Activated T-cell treated with anti-CD3 and anti-CD28 coated beads for 48 hours (primary cell): ENCODE measurements at regions not wholly inside any gene's neighbourhood (a gene's known extent, or its start where the extent isn't known, plus 50 kb on each side); places are given as distances from the start of the nearest gene placed in this dataset.
"Not testable (repeated sequence)": the region's sequence is repeated elsewhere in the genome, so short reads cannot be mapped to it uniquely, and the experiment has no call there.

ENCODE experiments used
- DNase-seq: peaks from one replicate; pipeline ENCODE4 v3.0.0-alpha.2; 2020; ENCODE audit warnings: low read depth

- DNase-seq: not testable (repeated sequence)
These were observed 89.8 kb downstream of the DNAAF6 start for GRCh38 chrX:107296184-107296583.

GRCh38 chrX:107298276-107298675 lies 91.9 kb downstream of the DNAAF6 start:
- no peak for DNase-seq

- DNase-seq: no peak
These were observed 94.8 kb downstream of the DNAAF6 start for GRCh38 chrX:107301253-107301652.

GRCh38 chrX:107304141-107304540 lies 97.7 kb downstream of the DNAAF6 start:
- no peak for DNase-seq

GRCh38 chrX:107323786-107324492 lies 117.5 kb downstream of the DNAAF6 start:
- DNase-seq: no peak

- DNase-seq: peak; percentile 7
These were observed 118.3 kb downstream of the DNAAF6 start for GRCh38 chrX:107324493-107325310.

- no peak for DNase-seq
These were observed 119.1 kb downstream of the DNAAF6 start for GRCh38 chrX:107325467-107325866.

- no peak for DNase-seq
These were observed 101.4 kb upstream of the FRMPD3 start for GRCh38 chrX:107348051-107348450.

GRCh38 chrX:107348990-107349389 lies 100.5 kb upstream of the FRMPD3 start:
- DNase-seq: no peak

GRCh38 chrX:107355533-107355932 lies 93.9 kb upstream of the FRMPD3 start:
- DNase-seq: no peak

GRCh38 chrX:107360788-107361360 lies 88.6 kb upstream of the FRMPD3 start:
- no peak for DNase-seq

GRCh38 chrX:107370185-107370584 lies 79.3 kb upstream of the FRMPD3 start:
- not testable (repeated sequence) for DNase-seq

GRCh38 chrX:107374132-107374531 lies 75.3 kb upstream of the FRMPD3 start:
- DNase-seq: no peak

GRCh38 chrX:107374831-107375230 lies 74.6 kb upstream of the FRMPD3 start:
- no peak for DNase-seq

- not testable (repeated sequence) for DNase-seq
These were observed 73.3 kb upstream of the FRMPD3 start for GRCh38 chrX:107376186-107376585.

GRCh38 chrX:107384397-107385105 lies 64.9 kb upstream of the FRMPD3 start:
- no peak for DNase-seq

- no peak for DNase-seq
These were observed 59.7 kb upstream of the FRMPD3 start for GRCh38 chrX:107389726-107390125.

GRCh38 chrX:107393656-107394055 lies 55.8 kb upstream of the FRMPD3 start:
- DNase-seq: not testable (repeated sequence)

GRCh38 chrX:107396235-107396634 lies 53.2 kb upstream of the FRMPD3 start:
- no peak for DNase-seq

- DNase-seq: no peak
These were observed 52.7 kb upstream of the FRMPD3 start for GRCh38 chrX:107396783-107397182.

GRCh38 chrX:107398115-107398514 lies 51.3 kb upstream of the FRMPD3 start:
- no peak for DNase-seq
